ENCODE measurements at regions not wholly inside any gene's neighbourhood (a gene's known extent, or its start where the extent isn't known, plus 50 kb on each side); places are given as distances from the start of the nearest gene placed in this dataset.

GRCh38 chr12:108037960-108038359, 91.1 kb upstream of the WSCD2 start:
- TF ChIP-seq EZH2 (IDR thresholded peaks at IDR 0.05; ENCODE audit: insufficient read depth, poor library complexity, severe bottlenecking) (no peak), EZH2phosphoT487 (IDR thresholded peaks at IDR 0.05; ENCODE audit: insufficient read depth, low read depth) (no peak)

Data from GM23248 (cell line).